Activated CD4-positive, alpha-beta memory T cell treated with anti-CD3 and anti-CD28 coated beads for 36 hours (primary cell): ENCODE measurements at regions not wholly inside any gene's neighbourhood (a gene's known extent, or its start where the extent isn't known, plus 50 kb on each side); places are given as distances from the start of the nearest gene placed in this dataset.
A peak's percentile ranks its signal among the peaks of the same experiment; 100 is the strongest.

Experiments
- CTCF ChIA-PET: fragments of 350-600 bp; sonication (Branson Sonifier 250); formaldehyde crosslinking; loops from one replicate; lab custom pipeline; 2021; ENCODE audit warnings: antibody characterized with exemption, inconsistent platforms; lab: Charles Lee
- POLR2A ChIA-PET: fragments of 350-600 bp; sonication (Branson Sonifier 250); formaldehyde crosslinking; loops from one replicate; lab custom pipeline; 2021; ENCODE audit warnings: antibody characterized with exemption; lab: Charles Lee
- DNase-seq: peaks from one replicate; pipeline ENCODE4 v3.0.0-alpha.2; 2020
- H3K27ac Mint-ChIP-seq: one replicate; pipeline ENCODE4 v1.8.0; 2021; ENCODE audit warnings: mixed read lengths
- H3K27me3 Mint-ChIP-seq: one replicate; pipeline ENCODE4 v1.8.0; 2021; ENCODE audit warnings: mixed read lengths
- H3K36me3 Mint-ChIP-seq: one replicate; pipeline ENCODE4 v1.8.0; 2021; ENCODE audit warnings: mixed read lengths
- H3K4me1 Mint-ChIP-seq: one replicate; pipeline ENCODE4 v1.8.0; 2021; ENCODE audit warnings: low read depth, mixed read lengths
- H3K4me3 Mint-ChIP-seq: one replicate; pipeline ENCODE4 v1.8.0; 2021; ENCODE audit warnings: mild to moderate bottlenecking, mixed read lengths
- H3K9me3 Mint-ChIP-seq: one replicate; pipeline ENCODE4 v1.8.0; 2021; ENCODE audit warnings: mixed read lengths
- intact Hi-C: fragments of 100-400 bp; cut with micrococcal nuclease; formaldehyde crosslinking; loops from one replicate; pipeline ENCODE4 v1.15.1; 2023

DNA sequence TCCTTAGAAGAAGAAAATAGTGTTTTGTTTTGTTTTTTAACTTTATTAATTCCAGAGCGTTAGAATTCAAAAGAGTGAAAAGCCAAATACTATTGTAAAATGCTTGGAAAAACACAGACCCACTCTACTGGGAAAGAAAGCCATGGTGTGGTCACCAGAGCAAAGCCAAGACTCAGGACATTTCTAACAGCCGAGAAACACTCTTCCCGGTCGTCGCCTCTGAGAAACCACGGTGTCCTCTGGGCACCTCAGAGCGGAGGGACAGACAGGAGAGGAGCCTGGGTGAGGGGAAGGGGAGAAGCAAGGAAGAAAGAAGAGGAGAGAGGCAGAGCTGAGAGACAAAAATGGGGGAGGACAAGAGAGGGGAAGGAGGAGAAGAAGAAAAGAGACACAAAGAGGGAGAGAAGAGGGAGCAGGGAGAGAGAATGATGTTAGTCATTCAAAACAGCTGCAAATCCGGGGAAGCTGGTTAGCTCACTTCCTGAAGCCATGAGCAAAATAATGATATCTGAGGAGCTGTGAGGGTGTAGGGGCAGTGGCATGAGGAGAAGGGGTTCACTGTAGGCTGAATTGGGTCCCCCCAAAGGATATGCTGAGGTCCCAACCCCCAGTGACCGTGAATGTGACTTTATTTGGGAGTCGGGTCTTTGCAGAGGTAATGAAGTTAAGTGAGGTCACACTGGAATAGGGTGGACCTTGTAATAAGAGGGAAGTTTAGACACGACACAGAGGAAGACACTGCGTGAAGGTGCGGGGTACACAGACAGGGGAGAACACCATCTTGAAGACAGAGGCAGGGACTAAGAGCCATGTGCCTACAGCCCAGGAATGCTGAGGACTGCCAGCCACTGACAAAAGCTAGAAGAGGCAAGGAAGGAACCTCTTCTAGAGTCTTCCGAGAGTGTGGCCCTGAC is 58.2 kb upstream of the DMRTB1 start:
- ChIA-PET POLR2A (no interaction called here), CTCF (interaction anchor here (1.2 to 5.0 kb wide), 2 partner anchors 8 to 123 kb away, joined by 4 to 30 read pairs; no protein-coding TSS in a partner anchor)

DNA sequence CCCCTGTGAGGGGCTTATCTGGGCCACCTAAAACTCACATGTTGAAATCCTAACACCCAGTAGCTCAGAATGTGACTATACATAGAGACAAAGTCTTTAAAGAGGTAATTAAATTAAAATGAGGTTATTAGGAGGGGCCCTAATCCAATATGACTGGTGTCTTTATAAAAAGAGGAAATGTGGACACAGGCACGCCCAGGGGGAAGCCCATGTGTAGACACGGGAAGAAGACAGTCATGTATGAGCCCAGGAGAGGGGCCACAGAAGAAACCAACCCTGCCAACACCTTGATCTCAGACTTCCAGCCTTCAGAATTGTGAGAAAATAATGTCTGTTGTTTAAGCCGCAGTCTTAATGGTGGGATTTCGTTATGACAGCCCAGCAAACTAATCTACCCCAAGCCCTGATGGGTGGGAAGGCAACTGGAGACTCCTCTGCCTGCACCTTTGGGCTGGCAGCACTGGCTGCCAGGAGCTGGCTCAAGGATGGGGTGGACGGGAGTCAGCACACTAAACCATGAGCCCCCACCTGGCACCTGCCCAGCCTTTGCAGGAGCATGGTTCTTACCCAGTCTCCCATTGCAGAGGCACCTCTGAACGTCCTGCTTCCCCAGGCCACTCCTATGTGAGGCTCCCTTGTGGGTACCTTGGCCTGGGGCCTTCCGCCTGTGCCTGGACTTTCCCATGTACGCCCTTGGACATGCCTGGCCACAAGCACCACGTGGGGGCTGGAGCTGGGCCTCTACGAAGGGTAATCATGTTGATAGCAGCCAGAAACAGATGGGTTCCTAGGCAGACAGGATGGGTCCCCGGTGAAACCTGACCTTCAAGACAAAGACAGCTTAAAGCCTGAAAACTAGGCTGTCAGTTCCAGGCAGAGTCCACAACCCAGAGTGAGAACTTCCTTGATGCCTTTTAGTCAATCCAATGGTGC is 57.1 kb upstream of the DMRTB1 start:
- intact Hi-C loops: no loop called here
- no peak for DNase-seq
- no peaks in the 10 kb centered on the region for H3K9me3 Mint-ChIP-seq
- no peaks in the 10 kb centered on the region for H3K36me3 Mint-ChIP-seq
- H3K27ac Mint-ChIP-seq: no peak overlapping the region
- no peak overlapping the region for H3K4me3 Mint-ChIP-seq
- H3K4me1 Mint-ChIP-seq: no peaks in the 10 kb centered on the region
- CTCF ChIA-PET: interaction anchor here (2.9 to 5.0 kb wide), 2 partner anchors 9 to 124 kb away, joined by 13 to 30 read pairs; no protein-coding TSS in a partner anchor
- POLR2A ChIA-PET: interaction anchor here (1.0 kb wide), 1 partner anchor 36 kb away, joined by 3 read pairs; no protein-coding TSS in a partner anchor
- H3K27me3 Mint-ChIP-seq: no peaks in the 10 kb centered on the region

More for the DNA sequence above, 58.2 kb upstream of the DMRTB1 start:
- H3K36me3 Mint-ChIP-seq: no peaks in the 10 kb centered on the region
- no peaks in the 10 kb centered on the region for H3K4me1 Mint-ChIP-seq
- no peaks in the 10 kb centered on the region for H3K27me3 Mint-ChIP-seq
- no peak for DNase-seq
- intact Hi-C loops: no loop called here
- no peak overlapping the region for H3K27ac Mint-ChIP-seq
- H3K9me3 Mint-ChIP-seq: no peaks in the 10 kb centered on the region
- H3K4me3 Mint-ChIP-seq: no peak overlapping the region

DNA sequence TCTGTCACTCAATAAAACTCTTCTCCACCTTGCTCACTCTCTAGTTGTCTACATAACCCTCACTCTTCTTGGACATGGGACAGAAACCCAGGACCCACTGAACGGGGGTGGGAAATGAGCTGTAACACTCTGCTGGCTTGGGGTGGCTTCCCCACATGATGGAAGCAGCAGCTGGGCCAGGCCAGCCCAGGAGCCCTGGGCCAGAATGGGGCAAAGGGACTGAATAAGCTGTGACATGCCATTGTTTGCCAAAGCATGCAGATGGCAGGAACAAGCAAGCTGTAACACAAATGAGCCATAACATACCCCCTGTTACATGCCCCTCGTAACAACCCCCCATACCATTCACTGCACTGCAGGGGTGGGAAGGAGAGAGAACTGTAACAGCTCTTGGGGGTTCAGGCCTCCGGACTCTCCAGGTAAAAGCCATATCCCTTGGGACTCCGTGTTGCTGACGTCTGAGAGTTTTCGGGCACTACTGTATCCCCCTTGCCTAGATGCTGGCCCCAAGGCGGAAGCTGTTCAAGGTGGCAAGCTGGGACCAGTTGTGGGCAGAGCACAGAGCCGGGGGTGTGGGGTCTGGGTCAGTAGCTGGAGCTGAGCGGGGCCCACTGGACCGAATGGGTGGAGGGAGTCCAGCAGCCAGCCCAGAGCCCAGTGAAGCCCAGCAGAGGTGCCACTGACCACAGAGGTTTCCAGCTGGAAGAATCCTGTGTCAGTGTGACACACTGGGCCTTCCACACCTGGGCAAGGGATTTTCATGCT is 56.1 kb upstream of the DMRTB1 start:
- H3K27me3 Mint-ChIP-seq: no peaks in the 10 kb centered on the region
- peaks cover 2% of the 10 kb centered on the region for H3K4me1 Mint-ChIP-seq
- ChIA-PET CTCF (interaction anchor here (2.1 to 5.0 kb wide), 3 partner anchors 8 to 125 kb away, joined by 8 to 30 read pairs (median 13); no protein-coding TSS in a partner anchor), POLR2A (no interaction called here)
- no peaks in the 10 kb centered on the region for H3K36me3 Mint-ChIP-seq
- intact Hi-C loops: no loop called here
- H3K9me3 Mint-ChIP-seq: no peaks in the 10 kb centered on the region
- DNase-seq: no peak
- H3K4me3 Mint-ChIP-seq: no peak overlapping the region
- no peak overlapping the region for H3K27ac Mint-ChIP-seq

DNA sequence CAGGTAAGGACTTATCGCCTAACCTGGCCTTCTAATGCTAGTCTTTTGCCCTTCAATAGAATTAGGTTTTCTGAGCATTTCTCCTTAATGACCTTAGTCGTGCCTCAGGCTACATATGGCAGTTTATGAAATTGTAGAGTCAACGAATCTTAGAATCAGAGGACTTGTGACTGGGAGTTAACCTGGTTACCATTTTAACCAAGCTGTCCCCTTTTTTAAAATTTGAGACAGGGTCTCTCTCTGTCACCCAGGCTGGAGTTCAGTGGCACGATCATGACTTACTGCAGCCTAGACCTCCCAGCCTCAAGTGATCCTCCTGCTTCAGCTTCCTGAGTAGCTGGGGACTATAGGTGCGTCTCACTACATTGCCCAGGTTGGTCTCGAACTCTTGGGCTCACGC is 53.5 kb upstream of the DMRTB1 start:
- no peak overlapping the region for H3K4me3 Mint-ChIP-seq
- no peaks in the 10 kb centered on the region for H3K36me3 Mint-ChIP-seq
- no peaks in the 10 kb centered on the region for H3K27me3 Mint-ChIP-seq
- peaks cover 12% of the 10 kb centered on the region for H3K4me1 Mint-ChIP-seq
- POLR2A ChIA-PET: no interaction called here
- no peak overlapping the region for H3K27ac Mint-ChIP-seq
- intact Hi-C loops: no loop called here
- H3K9me3 Mint-ChIP-seq: no peaks in the 10 kb centered on the region
- CTCF ChIA-PET: interaction anchor here (5.0 kb wide), 1 partner anchor 12 kb away, joined by 30 read pairs; no protein-coding TSS in a partner anchor
- DNase-seq: no peak

DNA sequence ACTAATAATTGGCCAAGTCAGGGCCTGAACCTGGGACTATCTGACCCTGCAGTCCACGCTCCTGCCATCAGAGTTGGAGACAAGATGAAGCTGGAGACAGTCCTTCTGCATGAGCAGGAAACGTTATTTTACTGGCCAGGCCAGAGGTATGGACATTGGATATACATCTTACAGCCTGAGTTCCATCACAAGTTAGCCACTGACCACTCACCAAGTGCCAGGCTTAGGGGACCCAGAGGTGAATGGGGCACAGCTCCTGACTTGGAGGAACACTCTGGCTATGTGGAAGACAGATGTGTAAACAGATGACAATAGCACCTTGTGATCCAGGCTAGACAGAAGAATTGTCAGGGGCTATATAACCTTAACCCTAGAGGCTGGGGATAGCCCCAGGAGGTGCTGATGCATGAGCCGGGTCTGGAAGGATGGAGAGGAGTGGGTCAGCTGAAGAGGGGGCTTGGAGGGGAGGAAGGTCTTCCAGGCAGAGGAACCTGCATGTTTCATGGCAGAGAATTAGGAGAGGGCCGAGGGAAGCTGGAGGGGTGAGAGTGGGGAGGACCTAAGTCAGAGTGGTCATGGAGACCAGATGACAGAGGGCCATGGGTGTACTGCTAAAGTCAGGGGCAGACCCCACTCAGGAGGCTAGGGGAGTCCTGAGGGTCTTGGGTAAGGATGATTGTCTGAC is 52.5 kb upstream of the DMRTB1 start:
- CTCF ChIA-PET: interaction anchor here (1.4 kb wide), 1 partner anchor 13 kb away, joined by 5 read pairs; no protein-coding TSS in a partner anchor
- H3K27ac Mint-ChIP-seq: no peak overlapping the region

DNA sequence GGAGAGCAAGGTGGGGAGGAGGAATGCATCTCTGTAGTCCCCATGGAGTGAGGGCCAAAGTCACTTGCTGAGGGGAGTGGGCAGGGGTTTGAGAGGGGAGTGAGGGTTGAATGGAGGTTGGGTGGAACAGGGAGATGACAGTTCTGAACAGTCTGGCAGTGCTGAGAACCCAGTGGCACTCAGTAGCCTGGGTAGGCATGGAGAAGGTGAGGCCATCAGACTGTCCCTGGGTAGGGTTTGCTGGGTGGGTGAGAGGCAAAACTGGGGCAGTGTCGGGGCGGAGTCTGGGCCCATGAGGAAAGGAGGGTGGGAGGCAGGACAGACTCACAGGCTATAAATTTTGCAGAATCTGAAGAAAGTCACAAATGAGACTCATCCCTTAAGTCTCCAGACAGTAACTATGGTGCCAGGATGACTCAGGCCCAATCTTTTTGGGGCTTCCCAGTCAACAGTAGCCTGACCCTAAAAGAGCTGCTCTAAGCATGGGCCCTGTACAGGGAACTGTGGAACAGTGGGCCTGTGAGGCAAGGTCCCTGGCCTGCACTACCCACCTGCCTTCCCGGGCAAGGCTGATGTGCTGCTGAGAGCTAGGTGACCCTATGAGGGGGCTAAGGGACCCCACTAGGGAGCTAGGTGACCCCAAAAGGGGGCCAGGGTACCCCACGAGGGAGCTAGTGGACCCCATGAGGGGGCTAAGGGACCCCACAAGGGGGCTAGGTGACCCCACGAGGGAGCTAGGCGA is 51.0 kb upstream of the DMRTB1 start:
- intact Hi-C loops: no loop called here
- Mint-ChIP-seq H3K27ac (peak overlapping the region; percentile 20), H3K4me3 (no peak overlapping the region), H3K36me3 (no peaks in the 10 kb centered on the region), H3K27me3 (no peaks in the 10 kb centered on the region), H3K9me3 (no peaks in the 10 kb centered on the region), H3K4me1 (peaks cover 36% of the 10 kb centered on the region)
- DNase-seq: peak; percentile 25
- CTCF ChIA-PET: interaction anchor here (1.9 to 3.3 kb wide), 2 partner anchors 15 to 130 kb away, joined by 6 to 11 read pairs; no protein-coding TSS in a partner anchor
- POLR2A ChIA-PET: no interaction called here

More for the DNA sequence above, 52.5 kb upstream of the DMRTB1 start:
- Mint-ChIP-seq H3K27me3 (no peaks in the 10 kb centered on the region), H3K4me1 (peaks cover 21% of the 10 kb centered on the region), H3K36me3 (no peaks in the 10 kb centered on the region), H3K9me3 (no peaks in the 10 kb centered on the region), H3K4me3 (no peak overlapping the region)
- no peak for DNase-seq
- intact Hi-C loops: no loop called here
- POLR2A ChIA-PET: no interaction called here

DNA sequence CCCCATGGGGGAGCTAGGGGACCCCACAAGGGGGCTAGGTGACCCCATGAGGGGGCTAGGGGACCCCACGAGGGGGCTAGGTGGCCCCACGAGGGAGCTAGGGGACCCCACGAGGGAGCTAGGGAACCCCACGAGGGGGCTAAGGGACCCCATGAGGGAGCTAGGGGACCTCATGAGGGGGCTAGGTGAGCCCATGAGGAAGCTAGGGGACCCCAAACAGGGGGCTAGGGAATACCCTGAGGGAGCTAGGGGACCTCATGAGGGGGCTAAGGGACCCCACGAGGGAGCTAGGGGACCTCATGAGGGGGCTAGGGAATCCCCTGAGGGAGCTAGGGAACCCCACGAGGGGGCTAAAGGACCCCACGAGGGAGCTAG is 50.5 kb upstream of the DMRTB1 start:
- Mint-ChIP-seq H3K36me3 (no peaks in the 10 kb centered on the region), H3K27ac (no peak overlapping the region), H3K4me1 (peaks cover 42% of the 10 kb centered on the region), H3K27me3 (no peaks in the 10 kb centered on the region), H3K4me3 (no peak overlapping the region), H3K9me3 (no peaks in the 10 kb centered on the region)
- ChIA-PET POLR2A (no interaction called here), CTCF (interaction anchor here (1.9 to 3.3 kb wide), 2 partner anchors 16 to 130 kb away, joined by 6 to 11 read pairs; no protein-coding TSS in a partner anchor)
- DNase-seq: no peak
- intact Hi-C loops: no loop called here

DNA sequence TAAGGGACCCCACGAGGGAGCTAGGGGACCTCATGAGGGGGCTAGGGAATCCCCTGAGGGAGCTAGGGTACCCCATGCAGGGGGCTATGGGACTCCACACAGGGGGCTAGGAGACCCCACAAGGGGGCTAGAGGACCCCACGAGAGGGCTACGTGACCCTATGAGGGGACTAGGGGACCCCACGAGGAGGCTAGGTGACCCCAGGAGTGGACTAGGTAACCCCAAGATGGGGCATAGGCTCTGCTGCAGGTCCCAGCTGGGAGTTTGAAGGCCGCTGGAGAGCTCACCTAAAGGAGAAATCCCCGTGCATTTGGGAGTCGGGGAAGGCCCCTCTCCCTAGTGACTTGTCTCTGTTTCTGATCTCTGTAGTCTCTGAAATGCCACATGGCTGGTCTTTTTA is 50.0 kb upstream of the DMRTB1 start:
- Mint-ChIP-seq H3K4me1 (peaks cover 47% of the 10 kb centered on the region), H3K27ac (peak overlapping the region; percentile 20), H3K36me3 (no peaks in the 10 kb centered on the region), H3K9me3 (no peaks in the 10 kb centered on the region), H3K27me3 (no peaks in the 10 kb centered on the region), H3K4me3 (no peak overlapping the region)
- ChIA-PET POLR2A (no interaction called here), CTCF (interaction anchor here (1.9 to 3.3 kb wide), 2 partner anchors 16 to 131 kb away, joined by 6 to 11 read pairs; no protein-coding TSS in a partner anchor)
- no peak for DNase-seq
- intact Hi-C loops: no loop called here
